ENCODE measurements at regions not wholly inside any gene's neighbourhood (a gene's known extent, or its start where the extent isn't known, plus 50 kb on each side); places are given as distances from the start of the nearest gene placed in this dataset.

- H3K27me3 ChIP-seq (ENCODE audit: insufficient read depth, low read depth, low read length), result no peaks in the 10 kb centered on the region
- H4K20me1 ChIP-seq (ENCODE audit: insufficient read depth), result no peaks in the 10 kb centered on the region
These were observed 78.8 kb upstream of the GAREM1 start for GRCh38 chr18:32549248-32550110.

More at GRCh38 chr18:32549248-32550110, 78.8 kb upstream of the GAREM1 start:
- Histone ChIP-seq H3K79me2 (replicated peaks; ENCODE audit: insufficient read depth, low read length) (no peaks in the 10 kb centered on the region), H3F3A (ENCODE audit: insufficient read depth, low read length, poor library complexity, severe bottlenecking) (no peaks in the 10 kb centered on the region), H3K9ac (ENCODE audit: low read length) (no peak overlapping the region), H3K36me3 (ENCODE audit: insufficient read depth, low read length) (no peaks in the 10 kb centered on the region), H3K4me2 (ENCODE audit: low read length) (no peak overlapping the region), H3K4me3 (ENCODE audit: low read length) (no peak overlapping the region), H3K9me2 (ENCODE audit: insufficient read depth, low read length) (no peaks in the 10 kb centered on the region), H2AFZ (ENCODE audit: low read depth, low read length) (peak overlapping the region; percentile 42), H3K9me3 (ENCODE audit: low read length) (no peaks in the 10 kb centered on the region), H3K27ac (ENCODE audit: low read length) (peak overlapping the region; percentile 11)
- no peak for TF ChIP-seq MXI1 (conservative IDR thresholded peaks at IDR 0.05; ENCODE audit: poor library complexity, severe bottlenecking)
- no peak for TF ChIP-seq REST (IDR thresholded peaks at IDR 0.05; ENCODE audit: borderline replicate concordance)
- no peak for TF ChIP-seq EZH2 (IDR thresholded peaks at IDR 0.05; ENCODE audit: borderline replicate concordance, insufficient read depth, low read length, poor library complexity, severe bottlenecking)
- TF ChIP-seq RAD21 (conservative IDR thresholded peaks at IDR 0.05), result peak; percentile 84
- no peak for TF ChIP-seq TAF1 (IDR thresholded peaks at IDR 0.05; ENCODE audit: low read depth)
- no peak for TF ChIP-seq EP300 (conservative IDR thresholded peaks at IDR 0.05; ENCODE audit: poor library complexity, severe bottlenecking)
- peak; percentile 83 for TF ChIP-seq CTCF (IDR thresholded peaks at IDR 0.05; ENCODE audit: poor library complexity, severe bottlenecking)
- no peak for TF ChIP-seq POLR2AphosphoS5 (IDR thresholded peaks at IDR 0.05)
- TF ChIP-seq SMC3 (conservative IDR thresholded peaks at IDR 0.05; ENCODE audit: poor library complexity), result peak; percentile 92

Measured in neural cell (in vitro differentiated cells).